ENCODE measurements at regions not wholly inside any gene's neighbourhood (a gene's known extent, or its start where the extent isn't known, plus 50 kb on each side); places are given as distances from the start of the nearest gene placed in this dataset.

DNA sequence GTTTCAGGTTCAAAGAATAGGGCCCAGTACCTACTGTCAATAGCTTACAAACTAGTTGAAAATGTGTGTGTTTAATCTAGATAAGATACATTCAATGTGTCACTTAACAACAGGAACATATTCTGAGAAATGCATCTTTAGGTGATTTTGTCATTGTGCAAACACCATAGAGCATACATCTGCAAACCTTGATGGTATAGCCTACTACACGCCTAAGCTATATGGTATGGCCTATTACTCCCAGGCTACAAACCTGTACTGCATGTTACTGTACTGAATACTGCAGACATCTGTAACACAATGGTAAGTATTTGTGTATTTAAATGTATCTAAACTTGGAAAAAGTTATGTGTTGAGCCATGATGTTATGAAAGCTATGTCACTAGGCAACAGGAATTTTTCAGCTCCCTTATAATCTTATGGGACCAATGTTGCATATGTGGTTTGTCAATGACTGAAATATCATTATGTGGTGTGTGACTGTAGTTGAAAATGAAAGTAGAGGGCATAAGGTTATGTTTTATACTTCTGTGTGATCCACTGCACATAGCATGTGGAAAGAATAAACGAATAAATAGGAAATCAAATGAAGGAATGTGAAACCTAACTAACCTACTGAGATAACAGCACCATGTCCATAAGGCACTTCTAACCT is 129.0 kb upstream of the CAMK1G start:
- no peak for DNase-seq (ENCODE audit: low read depth in 2 of 2)

DNA sequence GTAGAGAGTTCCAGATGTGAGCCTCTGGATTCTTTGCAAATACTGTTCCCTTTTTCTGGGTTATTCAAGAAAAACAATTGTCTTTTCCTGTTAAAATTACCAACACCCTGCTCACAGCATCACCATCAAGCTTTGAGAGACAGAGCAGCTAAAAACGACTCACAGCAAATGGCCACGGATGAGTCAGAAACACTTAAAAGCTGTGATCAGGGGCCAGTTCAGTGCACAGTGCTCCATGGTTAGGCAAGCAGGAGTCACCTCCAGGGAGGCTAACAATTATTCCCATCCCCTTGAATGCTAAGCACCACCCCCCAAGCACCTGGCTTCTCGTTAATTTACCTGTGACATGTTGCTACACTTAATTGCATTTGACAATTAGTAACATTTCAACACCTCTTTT is 128.4 kb upstream of the CAMK1G start:
- DNase-seq (ENCODE audit: low read depth in 2 of 2) = no peak

DNA sequence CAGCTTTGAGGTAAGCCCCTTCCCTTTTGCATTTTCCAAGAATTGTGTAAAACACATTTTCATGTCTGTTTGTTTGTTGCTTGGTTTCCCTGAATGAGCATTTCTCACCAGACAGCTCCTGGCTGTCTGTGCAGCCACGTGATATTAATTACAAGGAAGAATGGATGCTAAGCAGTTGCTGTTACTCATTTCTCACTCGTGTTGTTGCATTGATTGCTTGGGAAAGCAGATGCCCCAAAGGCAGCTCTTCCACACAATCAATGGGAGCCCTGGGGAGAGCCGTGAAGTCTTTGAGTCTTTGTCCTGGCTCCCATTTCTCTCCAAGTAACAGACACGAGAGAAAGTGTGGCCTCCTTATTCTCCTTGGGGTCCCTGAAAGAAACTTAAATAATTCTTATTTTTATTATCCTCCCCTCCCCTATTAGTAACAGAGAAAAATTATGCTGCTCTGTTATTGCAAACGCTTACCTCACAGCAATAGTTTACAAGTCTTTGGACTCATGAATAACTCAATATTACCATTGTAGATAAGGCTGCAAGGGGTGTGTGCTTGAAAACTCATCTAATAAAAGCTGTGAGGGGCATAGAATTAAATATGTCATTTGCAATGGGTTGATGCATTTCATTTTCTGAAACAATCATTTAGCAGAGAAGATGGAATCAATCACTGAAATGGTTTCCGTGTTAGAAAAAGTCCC is 127.7 kb upstream of the CAMK1G start:
- DNase-seq (ENCODE audit: low read depth in 2 of 2) = no peak

DNA sequence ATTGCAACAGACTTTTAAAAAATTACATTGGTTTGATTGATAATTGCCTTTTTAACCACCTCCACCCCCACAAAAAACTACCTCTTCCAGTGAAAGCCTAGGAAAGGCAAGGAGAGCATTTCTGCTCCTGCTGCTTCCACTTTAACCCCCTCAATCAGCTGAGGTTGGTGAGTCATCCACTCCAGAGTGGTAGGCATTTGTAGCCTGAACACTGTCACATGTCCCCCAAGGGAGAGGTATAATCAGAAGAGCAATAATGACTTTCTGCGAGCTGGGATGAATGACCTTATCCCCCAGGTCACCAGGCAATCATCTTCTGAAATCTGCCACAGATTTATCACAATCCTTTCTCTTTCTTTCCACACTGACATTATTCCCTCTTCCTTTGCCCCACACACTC is 126.6 kb upstream of the CAMK1G start:
- DNase-seq (ENCODE audit: low read depth in 2 of 2) = no peak

DNA sequence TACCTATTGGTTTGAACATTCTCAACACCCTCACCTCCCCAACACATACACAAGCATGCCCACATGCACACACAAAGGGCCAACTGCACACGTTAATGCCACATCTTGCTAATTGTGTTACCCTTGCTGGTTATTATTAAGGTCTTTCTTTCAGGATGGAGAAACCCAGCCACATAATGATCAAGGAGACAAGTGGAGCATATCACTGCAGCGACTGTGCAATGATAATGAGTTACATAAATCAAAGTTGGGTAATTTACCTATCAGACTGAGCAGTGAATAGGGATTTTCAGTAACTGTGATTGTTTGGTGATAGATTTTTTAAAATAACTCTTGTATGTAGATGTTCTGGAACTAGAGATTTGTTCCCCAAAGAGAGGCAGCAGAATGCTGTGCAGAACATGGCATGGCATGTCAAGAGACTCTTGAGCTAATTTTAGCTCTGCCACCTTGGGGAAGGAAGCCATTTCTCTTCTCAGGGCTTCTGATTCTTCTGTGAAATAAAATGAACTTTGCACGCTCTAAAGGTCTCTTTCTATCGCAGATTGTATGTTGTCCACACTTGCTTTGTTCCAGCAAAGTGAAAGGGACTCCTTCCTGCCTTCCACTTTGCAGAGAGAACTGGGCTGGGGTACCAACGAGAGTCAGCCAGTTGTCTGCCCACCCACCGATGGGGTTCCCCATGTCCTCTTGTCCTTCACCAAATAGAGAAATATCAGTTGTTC is 126.0 kb upstream of the CAMK1G start:
- no peak for DNase-seq (ENCODE audit: low read depth in 2 of 2)

DNA sequence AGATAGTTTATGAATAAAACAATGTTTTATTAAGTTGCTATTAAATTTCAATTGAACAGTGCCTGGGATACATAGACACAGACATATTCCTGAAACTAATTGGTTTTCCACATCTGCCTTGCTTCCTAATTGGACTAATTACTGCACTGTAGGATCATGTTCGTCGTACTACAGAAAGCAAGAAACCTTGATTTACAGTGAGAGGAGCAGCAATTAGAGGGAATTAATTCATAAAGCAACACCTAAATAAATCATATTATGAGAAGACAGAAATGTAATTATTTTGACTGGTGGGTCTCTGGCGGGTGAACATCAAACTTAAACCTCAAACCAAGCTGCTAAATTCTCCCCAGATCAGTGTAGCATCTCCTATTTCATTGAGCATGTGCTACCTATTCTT is 124.6 kb upstream of the CAMK1G start:
- no peak for DNase-seq (ENCODE audit: low read depth in 2 of 2)

DNA sequence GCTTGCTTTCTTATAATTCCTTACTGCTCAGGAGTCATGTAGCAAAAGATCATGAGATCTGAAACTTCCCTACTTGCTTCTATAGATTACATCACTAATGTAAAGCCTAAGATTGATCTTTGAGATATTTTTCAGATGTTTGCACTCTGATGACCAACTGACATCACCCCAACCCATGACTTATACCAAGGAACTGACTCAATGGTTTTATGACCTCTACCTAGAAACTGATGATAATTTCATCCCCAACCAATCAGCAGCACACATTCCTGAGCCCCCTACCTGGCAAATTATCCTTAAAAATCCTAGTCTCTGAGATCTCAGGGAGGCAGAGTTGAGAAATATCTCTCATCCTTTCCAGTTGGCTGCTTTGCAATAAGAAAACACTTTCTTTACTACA is 122.3 kb upstream of the CAMK1G start:
- DNase-seq (ENCODE audit: low read depth in 2 of 2) = no peak

DNA sequence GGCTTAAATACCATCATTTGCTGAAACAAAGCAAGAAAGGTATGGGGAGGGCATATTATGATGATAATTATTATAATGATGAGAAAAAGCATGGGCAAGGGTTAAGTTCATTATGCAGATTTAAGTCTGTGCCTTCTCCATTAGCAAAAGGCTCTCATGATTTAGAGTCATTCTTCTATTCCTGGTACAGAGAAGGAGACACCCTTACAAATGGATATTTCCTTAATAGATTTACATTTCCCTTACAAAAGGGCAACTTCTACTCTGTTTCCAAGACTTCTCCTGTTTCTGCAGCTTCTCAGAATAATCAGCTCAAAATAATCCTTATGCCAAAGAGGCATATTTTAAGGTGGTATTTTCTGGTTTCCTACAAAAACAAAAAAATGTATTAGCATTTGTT is 121.1 kb upstream of the CAMK1G start:
- DNase-seq (ENCODE audit: low read depth in 2 of 2) = no peak

DNA sequence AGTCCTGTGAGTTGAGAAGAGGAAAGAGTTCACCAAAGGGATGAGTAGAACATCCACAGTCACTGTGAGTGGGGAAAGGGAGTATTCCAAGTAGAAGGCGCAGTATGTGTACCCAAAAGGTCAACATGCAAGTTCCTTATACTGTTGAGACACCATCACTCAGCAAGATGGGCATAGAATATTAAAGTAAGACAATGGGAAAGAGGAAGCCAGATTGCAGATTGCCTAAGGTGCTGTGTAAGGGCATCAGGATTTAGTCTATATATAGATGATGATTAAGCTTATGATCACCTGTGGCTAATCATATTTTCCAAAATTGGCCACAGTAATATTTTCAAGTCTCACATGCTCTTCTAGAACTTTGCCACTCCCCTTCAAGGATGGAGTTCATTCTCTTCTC is 120.1 kb upstream of the CAMK1G start:
- DNase-seq (ENCODE audit: low read depth in 2 of 2) = no peak

DNA sequence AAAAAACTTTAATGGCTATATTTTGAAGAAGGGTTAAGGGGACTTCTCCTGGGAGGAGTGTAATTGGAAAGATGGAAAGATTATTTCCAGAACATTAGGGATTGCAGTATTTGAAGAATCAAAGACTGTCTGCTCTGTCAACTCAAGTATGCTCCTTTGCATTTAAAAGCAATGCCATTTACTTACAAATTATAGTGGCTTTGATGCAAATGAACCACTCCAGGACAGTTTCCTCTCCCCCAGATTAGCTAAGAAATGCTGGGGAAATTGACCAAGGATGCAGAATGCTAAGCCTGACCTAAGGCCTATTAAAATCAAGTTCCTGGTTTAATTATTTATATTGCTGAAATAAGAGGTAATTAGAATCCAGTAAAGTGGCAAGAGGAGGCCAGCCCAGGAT is 110.5 kb upstream of the CAMK1G start:
- DNase-seq (ENCODE audit: low read depth in 2 of 2) = no peak

DNA sequence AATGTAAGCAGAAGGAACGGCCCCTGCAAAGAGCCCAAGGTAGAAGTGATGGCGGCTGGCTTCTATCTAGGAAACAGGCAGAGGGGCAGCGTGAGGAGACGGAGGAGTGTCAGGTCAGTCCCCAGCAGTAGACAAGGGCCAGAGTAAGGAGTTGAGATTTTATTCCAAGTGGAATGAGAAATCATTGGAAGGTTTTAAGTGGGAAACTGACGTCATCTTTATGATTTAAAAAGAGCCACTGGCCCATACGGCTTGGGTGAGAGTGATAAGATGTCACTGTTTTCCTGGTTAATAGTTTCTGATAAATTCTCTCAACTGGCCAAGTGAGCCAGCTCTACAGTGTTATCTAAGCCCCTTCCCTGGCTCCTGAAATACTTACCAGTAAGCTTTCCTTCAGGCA is 103.2 kb upstream of the CAMK1G start:
- no peak for DNase-seq (ENCODE audit: low read depth in 2 of 2)

DNA sequence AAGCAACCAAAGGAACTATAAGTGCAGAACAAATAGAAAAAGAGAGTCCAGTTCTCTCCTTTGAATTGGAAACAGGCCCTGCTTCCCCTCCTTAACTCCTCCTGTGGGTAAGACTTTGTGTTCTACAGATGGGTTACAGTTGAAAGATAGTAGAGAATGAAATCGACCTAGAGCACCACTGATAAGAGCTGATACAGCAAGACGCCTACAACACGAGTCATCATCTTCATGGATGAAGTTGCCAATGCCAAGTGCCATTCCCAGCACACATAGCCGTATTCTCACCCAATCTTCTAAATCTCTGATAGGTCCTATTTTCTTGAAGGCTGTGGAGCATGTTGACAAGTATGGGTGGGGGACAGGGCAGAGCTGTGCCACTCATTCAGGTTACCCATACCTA is 99.8 kb upstream of the CAMK1G start:
- DNase-seq (ENCODE audit: low read depth in 2 of 2) = no peak

DNA sequence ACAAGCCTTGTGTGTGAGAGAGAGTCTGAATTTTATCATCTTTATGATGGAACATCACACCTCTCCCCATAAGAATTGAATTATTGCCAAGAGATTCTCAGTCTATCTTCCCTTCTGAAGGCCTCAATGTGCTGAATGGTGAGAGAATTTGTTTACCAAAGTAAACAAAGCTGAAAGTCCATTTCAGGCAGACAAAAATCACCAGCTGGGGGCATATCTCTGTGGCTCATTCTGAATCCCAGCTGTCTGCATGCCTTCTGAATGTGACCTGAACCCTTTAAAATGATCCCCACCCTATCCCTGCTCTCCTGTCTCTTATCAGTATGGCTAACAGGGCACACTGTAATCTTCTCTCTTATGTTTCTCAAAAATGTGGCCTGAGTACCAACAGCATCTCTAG is 99.1 kb upstream of the CAMK1G start:
- DNase-seq (ENCODE audit: low read depth in 2 of 2) = no peak

DNA sequence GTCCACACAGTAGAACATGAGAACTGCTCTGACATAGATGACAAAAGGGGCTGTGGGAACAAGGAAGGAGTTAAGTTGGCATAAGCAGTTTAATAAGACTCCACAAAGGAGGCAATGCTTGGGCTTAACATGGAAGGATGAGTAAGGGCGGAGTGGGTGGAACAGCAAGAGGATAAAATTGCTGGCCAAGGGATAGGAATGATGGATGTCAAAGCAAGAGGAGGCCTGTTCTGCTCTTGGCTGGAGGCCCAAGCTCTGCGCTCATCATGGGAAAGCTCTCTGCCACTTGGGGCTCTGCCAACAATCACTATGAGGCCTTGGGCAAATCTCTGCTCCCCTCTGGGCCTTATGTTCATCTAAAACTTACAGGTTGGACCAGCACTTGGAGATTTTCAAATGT is 98.3 kb upstream of the CAMK1G start:
- DNase-seq (ENCODE audit: low read depth in 2 of 2) = no peak

DNA sequence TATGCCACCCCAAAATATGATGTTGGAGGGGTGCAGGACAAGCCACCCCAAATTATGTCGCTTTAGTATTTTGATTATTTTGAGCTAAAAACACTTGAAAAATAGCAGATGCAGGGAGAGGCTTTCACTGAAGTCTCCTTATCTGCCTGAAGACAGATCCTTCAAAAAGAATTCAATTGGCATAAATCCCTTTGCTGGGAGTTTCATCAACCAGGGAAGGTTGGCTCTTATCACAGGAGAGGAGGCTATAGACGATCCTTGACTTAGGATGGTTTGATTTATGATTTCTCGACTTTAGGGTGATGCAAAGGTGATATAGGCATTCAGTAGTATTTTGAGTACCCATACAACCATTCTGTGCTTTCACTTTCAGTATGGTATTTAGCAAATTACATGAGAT is 97.8 kb upstream of the CAMK1G start:
- DNase-seq (ENCODE audit: low read depth in 2 of 2) = no peak

DNA sequence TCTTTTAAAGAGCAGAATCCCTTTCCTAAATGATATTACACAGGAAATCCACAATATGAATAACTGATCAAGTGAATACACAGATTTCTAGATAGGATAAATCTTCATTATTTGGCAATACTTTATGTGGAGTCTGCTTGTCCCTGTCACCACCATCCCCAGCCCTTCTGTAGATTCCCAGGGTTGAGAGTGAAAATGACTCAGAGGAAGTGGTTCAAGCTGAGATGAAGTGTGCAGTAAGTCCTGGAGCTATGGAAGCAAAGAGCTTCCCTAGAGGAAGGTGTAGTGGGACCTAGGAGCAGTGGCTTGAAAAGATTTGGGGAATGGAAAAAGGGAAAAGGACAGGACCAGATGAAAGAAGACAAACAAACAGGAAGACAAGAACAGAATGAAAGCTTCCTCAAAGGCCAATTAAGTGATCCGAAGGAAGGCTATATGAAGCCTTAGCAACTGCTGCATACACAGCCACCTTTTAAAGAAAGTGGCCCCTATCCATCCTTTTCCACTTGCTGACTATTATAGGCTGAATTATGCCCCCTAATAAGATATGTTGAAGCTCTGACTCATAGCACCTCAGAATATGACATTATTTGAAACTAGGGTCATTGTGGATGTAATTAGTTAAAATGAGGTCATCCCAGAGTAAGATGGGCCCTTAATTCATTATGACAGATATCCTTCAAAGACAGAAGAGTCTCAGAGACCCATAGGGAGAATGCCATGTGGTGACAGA is 96.5 kb upstream of the CAMK1G start:
- no peak for DNase-seq (ENCODE audit: low read depth in 2 of 2)

DNA sequence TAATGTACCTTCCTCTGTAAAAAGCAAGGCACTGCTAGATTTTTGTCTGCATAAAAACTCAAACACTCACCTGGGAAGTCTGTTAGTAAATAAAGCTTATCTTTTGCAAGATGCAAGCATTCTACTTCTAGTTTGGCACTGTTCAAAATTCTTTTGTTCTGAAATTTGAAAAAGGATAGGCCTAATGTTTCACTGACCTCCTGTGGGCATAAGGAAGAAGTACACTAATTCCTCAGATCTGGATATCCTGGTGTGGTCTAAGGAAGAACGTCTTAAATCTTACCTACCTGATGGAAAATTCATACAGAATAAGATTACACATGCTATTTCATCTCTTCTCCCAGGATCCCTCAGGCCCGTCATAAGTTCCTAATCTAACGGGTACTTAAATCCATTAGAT is 93.5 kb upstream of the CAMK1G start:
- DNase-seq (ENCODE audit: low read depth in 2 of 2) = no peak

DNA sequence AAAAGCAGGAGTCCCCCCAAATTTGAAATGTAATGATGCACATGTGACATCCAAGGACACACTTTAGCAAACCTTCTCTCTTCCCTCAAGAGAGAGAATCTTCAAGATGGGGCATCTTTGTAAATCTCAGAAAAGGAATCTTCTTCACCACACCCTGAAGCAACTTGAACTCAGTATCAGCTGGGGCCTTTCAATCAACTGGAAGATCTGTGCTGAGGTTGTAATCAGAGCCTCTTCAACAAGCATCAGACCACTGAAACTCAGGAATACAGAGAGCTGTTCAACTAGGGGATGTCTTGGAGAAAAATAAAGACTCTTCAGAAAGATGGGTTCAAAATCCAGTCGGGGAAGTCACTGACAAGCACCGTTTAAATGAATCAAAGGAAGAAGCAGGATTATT is 92.5 kb upstream of the CAMK1G start:
- DNase-seq (ENCODE audit: low read depth in 2 of 2) = no peak

DNA sequence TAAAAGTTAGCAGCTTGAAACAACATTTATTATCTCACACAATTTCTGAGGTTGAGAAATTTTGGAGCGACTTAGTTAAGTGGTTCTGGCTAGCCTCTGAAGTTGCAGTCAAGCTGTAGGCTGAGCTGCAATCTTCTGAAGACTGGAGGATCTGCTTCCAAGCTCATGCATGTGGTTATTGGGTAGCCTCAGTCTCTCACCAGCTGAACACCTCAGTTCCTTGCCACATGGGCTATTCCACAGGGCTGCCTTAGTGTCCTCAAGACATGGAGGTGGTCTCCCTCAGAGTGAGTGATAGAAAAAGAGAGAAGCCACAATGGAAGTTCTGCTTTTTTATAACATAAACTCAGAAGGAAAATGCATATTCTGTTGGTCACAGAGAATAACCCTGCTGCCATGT is 92.0 kb upstream of the CAMK1G start:
- DNase-seq (ENCODE audit: low read depth in 2 of 2) = no peak

DNA sequence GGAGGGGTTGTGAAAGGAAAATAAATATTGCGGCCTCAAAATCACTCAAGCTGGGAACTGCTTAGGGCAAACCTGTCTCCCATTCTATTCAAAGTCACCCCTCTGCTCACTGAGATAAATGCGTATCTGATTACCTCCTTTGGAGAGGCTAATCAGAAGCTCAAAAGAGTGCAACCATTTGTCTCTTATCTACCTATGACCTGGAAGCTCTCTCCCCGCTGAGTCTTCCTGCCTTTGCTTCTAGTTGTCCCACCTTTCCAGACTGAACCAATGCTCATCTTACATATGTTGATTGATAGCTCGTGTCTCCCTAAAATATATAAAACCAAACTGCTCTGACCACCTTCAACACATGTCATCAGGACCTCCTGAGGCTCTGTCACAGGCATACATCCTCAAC is 91.6 kb upstream of the CAMK1G start:
- DNase-seq (ENCODE audit: low read depth in 2 of 2) = no peak

DNA sequence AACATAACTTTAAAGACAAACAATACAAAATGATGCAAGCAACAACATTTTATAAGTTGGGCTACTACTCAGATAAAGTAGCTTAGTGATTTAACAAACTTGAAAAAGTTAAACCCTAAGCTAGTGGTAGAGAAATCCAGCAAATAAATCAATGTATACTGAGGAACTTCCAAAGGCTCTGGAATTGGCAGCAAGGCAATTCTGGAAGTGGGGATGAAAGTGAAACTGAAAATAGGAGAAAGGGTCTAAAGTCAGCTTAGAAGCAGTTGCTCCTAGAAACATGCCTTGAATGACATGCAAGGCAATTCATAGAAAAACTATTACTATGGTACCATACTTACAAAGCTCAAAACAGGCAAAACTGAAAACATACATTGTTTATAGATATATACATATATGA is 90.0 kb upstream of the CAMK1G start:
- DNase-seq (ENCODE audit: low read depth in 2 of 2) = no peak

DNA sequence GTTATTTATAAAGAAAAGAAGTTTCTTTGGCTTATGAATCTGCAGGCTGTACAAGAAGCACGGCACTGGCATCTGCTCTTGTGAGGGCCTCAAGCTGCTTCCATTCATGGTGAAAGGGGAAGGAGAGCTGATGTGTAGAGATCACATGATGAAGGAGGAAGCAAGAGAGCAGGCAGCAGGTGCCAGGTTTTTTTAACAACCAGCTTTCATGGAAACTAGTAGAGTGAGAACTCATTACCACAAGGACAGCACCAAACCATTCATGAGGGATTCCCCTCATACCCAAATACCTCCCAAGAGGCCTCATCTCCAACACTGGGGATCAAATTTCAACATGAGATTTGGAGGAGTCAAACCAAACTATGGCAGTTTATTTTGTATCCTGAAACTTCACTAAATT is 85.8 kb upstream of the CAMK1G start:
- no peak for DNase-seq (ENCODE audit: low read depth in 2 of 2)

DNA sequence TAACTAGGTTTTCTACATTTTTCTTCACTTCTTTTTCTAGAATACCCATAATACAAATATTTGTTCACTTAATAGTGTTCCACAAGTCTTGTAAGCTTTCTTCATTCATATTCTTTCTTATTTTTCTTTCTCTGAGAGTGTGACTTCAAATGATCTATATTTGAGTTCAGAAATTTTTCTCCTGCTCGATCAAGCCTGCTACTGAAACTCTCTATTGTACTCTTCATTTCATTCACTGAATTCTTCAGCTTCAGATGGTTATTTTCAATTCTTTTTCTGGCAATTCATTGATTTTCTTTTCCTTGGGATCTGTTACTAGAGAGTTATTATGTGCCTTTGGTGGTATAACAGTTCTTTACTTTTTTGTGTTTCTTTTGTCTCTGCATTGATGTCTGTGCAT is 82.5 kb upstream of the CAMK1G start:
- DNase-seq (ENCODE audit: low read depth in 2 of 2) = no peak
